D721Med (cell line): ENCODE measurements at regions not wholly inside any gene's neighbourhood (a gene's known extent, or its start where the extent isn't known, plus 50 kb on each side); places are given as distances from the start of the nearest gene placed in this dataset.

Source experiments
- DNase-seq: peaks from one replicate; pipeline ENCODE4 v3.0.0; 2011; ENCODE audit warnings: low spot score; ENCODE audit not compliant: insufficient read length
- FAIRE-seq: peaks from 2 replicates; lab custom pipeline; 2011; peaks lifted over from hg19 to GRCh38; lab: Jason Lieb, UNC
- CTCF ChIP-seq: IDR thresholded peaks from 2 replicates; pipeline ENCODE4 v1.5.1; 2012; ENCODE audit warnings: mild to moderate bottlenecking, control low read depth; ENCODE audit not compliant: insufficient read depth; ENCODE audit errors: missing control alignments

GRCh38 chr2:226639550-226639949 is 160.1 kb downstream of the IRS1 start:
- FAIRE-seq: no peak
- TF ChIP-seq CTCF: no peak
- no peak for DNase-seq

GRCh38 chr2:226638576-226638975 is 161.0 kb downstream of the IRS1 start:
- DNase-seq (no peak), FAIRE-seq (no peak)
- no peak for TF ChIP-seq CTCF

GRCh38 chr2:226637383-226637782 is 162.2 kb downstream of the IRS1 start:
- DNase-seq: no peak
- TF ChIP-seq CTCF: no peak
- FAIRE-seq: no peak

- FAIRE-seq (no peak), DNase-seq (no peak)
- no peak for TF ChIP-seq CTCF
Observed at GRCh38 chr2:226636586-226636985, 163.0 kb downstream of the IRS1 start.

GRCh38 chr2:226634943-226635604 is 164.5 kb downstream of the IRS1 start:
- TF ChIP-seq CTCF: no peak
- no peak for FAIRE-seq
- DNase-seq: no peak

GRCh38 chr2:226631671-226632070 is 167.9 kb downstream of the IRS1 start:
- DNase-seq: no peak
- TF ChIP-seq CTCF: no peak
- FAIRE-seq: no peak

- FAIRE-seq (no peak), DNase-seq (no peak)
- TF ChIP-seq CTCF: no peak
Observed at GRCh38 chr2:226631187-226631586, 168.4 kb downstream of the IRS1 start.
